Neural cell (in vitro differentiated cells): ENCODE measurements at regions not wholly inside any gene's neighbourhood (a gene's known extent, or its start where the extent isn't known, plus 50 kb on each side); places are given as distances from the start of the nearest gene placed in this dataset.

Experiments
- CTCF ChIP-seq: fragments of 450-650 bp; IDR thresholded peaks from 2 replicates; pipeline ENCODE4 v1.5.1; 2014; ENCODE audit warnings: antibody characterized with exemption, mild to moderate bottlenecking, moderate library complexity; ENCODE audit not compliant: poor library complexity, severe bottlenecking
- EP300 ChIP-seq: fragments of 450-650 bp; conservative IDR thresholded peaks from 2 replicates; pipeline ENCODE4 v1.6.1; 2014; ENCODE audit warnings: antibody characterized with exemption, mild to moderate bottlenecking, moderate library complexity; ENCODE audit not compliant: poor library complexity, severe bottlenecking
- EZH2 ChIP-seq: fragments of 200-600, 300-800 bp; shearing (Covaris generic), sonication (generic); IDR thresholded peaks from 2 replicates; pipeline ENCODE4 v1.6.1; 2014; ENCODE audit warnings: antibody characterized with exemption, low read length, borderline replicate concordance, mild to moderate bottlenecking; ENCODE audit not compliant: insufficient read depth, poor library complexity, severe bottlenecking
- POLR2AphosphoS5 ChIP-seq: IDR thresholded peaks from 2 replicates; pipeline ENCODE4 v1.6.1; 2012
- REST ChIP-seq: IDR thresholded peaks from 2 replicates; pipeline ENCODE4 v1.6.1; 2012; ENCODE audit warnings: borderline replicate concordance
- TAF1 ChIP-seq: IDR thresholded peaks from 2 replicates; pipeline ENCODE4 v1.6.1; 2012; ENCODE audit warnings: low read depth

GRCh38 chr6:50510361-50510760 is 203.0 kb upstream of the TFAP2D start:
- TF ChIP-seq CTCF (no peak), EZH2 (no peak), TAF1 (no peak), POLR2AphosphoS5 (no peak), REST (no peak), EP300 (no peak)
